Endothelial cell of umbilical vein (primary cell): ENCODE measurements at regions not wholly inside any gene's neighbourhood (a gene's known extent, or its start where the extent isn't known, plus 50 kb on each side); places are given as distances from the start of the nearest gene placed in this dataset.

Experiments
- BruUV-seq: library from RNA; stranded (reverse); fragments of 400-500 nt; replicated peaks from 2 replicates; lab custom pipeline; 2021; lab: Mats Ljungman, UMichigan
- CTCF ChIA-PET: fragments of 300-600, 350-600 bp; sonication (Branson Sonifier 250); formaldehyde crosslinking; loops from one replicate; lab custom pipeline; 2021; ENCODE audit warnings: antibody characterized with exemption, inconsistent platforms; lab: Charles Lee
- POLR2A ChIA-PET: fragments of 300-600, 350-600 bp; sonication (Branson Sonifier 250); formaldehyde crosslinking; loops from one replicate; lab custom pipeline; 2021; ENCODE audit warnings: antibody characterized with exemption, inconsistent platforms; lab: Charles Lee
- DNase-seq: peaks from one replicate; pipeline ENCODE4 v3.0.0-alpha.2; 2011; ENCODE audit warnings: low read depth, low spot score
- FAIRE-seq: peaks from 2 replicates; lab custom pipeline; 2011; peaks lifted over from hg19 to GRCh38; lab: Jason Lieb, UNC
- H2AFZ ChIP-seq: 2 replicates; pipeline ENCODE4 v1.6.0; 2012; ENCODE audit warnings: low read depth, low read length, control low read depth, inconsistent platforms
- H3K27ac ChIP-seq: 2 replicates; pipeline ENCODE4 v1.5.1; 2011; ENCODE audit warnings: low read depth, mild to moderate bottlenecking, control low read depth, low read length, moderate library complexity; ENCODE audit not compliant: insufficient read depth
- H3K27me3 ChIP-seq, 2 experiments: 2 replicates each; pipeline versions ENCODE4 v1.6.0 to v1.6.1; 2011; ENCODE audit warnings: low read length in 2 of 2, mixed read lengths in 1 of 2; ENCODE audit not compliant: control insufficient read depth in 2 of 2, insufficient read depth in 2 of 2
- H3K36me3 ChIP-seq, 2 experiments: 2 replicates in 1 of 2; 3 replicates in 1 of 2; pipeline ENCODE4 v1.5.1; 2011; ENCODE audit warnings: low read length in 2 of 2, mild to moderate bottlenecking in 1 of 2, moderate library complexity in 1 of 2; ENCODE audit not compliant: control insufficient read depth in 2 of 2, insufficient read depth in 2 of 2; ENCODE audit errors: extremely low read depth in 1 of 2
- H3K4me1 ChIP-seq: 3 replicates; pipeline ENCODE4 v1.5.1; 2011; ENCODE audit warnings: mild to moderate bottlenecking, low read length; ENCODE audit not compliant: control insufficient read depth, insufficient read depth; ENCODE audit errors: extremely low read depth
- H3K4me2 ChIP-seq: 2 replicates; pipeline ENCODE4 v1.6.1; 2011; ENCODE audit warnings: low read length, control low read depth, mixed read lengths; ENCODE audit not compliant: insufficient read depth
- H3K4me3 ChIP-seq, 3 experiments: fragments of 200-600 bp in 1 of 3; sonication (generic), shearing (Covaris generic) in 1 of 3; replicated peaks in 1 of 3; 2 replicates each; pipeline ENCODE4 v1.5.1; 2011 to 2016; ENCODE audit warnings: control low read depth in 3 of 3, low read length in 3 of 3, mild to moderate bottlenecking in 2 of 3, inconsistent platforms in 1 of 3, low read depth in 1 of 3, moderate library complexity in 1 of 3; ENCODE audit not compliant: insufficient read depth in 1 of 3
- H3K79me2 ChIP-seq: 2 replicates; pipeline ENCODE4 v1.6.0; 2012; ENCODE audit warnings: low read length, inconsistent platforms; ENCODE audit not compliant: control insufficient read depth, insufficient read depth
- H3K9ac ChIP-seq: replicated peaks from 2 replicates; pipeline ENCODE3; 2011; ENCODE audit warnings: low read length, control low read depth; ENCODE audit not compliant: insufficient read depth; ENCODE audit errors: extremely low read depth
- H3K9me1 ChIP-seq: replicated peaks from 3 replicates; pipeline ENCODE4 v1.6.0; 2011; ENCODE audit warnings: mild to moderate bottlenecking, low read length; ENCODE audit not compliant: control insufficient read depth, insufficient read depth; ENCODE audit errors: extremely low read depth
- H3K9me3 ChIP-seq: replicated peaks from 2 replicates; pipeline ENCODE4 v1.5.1; 2012; ENCODE audit warnings: low read length, inconsistent platforms; ENCODE audit not compliant: control insufficient read depth, insufficient read depth
- H4K20me1 ChIP-seq: replicated peaks from 2 replicates; pipeline ENCODE3; 2011; ENCODE audit warnings: mild to moderate bottlenecking, low read length; ENCODE audit not compliant: control insufficient read depth, insufficient read depth; ENCODE audit errors: extremely low read depth
- CTCF ChIP-seq, 2 donors: IDR thresholded peaks; 1 replicate in 1 of 2; 2 replicates in 1 of 2; pipeline ENCODE4 v1.5.1; 2011; ENCODE audit warnings: low read length in 2 of 2, mild to moderate bottlenecking in 2 of 2, moderate library complexity in 2 of 2, control low read depth in 1 of 2, inconsistent platforms in 1 of 2, low read depth in 1 of 2; ENCODE audit not compliant: insufficient read depth in 1 of 2; ENCODE audit errors: extremely low read depth in 1 of 2
- EZH2 ChIP-seq: IDR thresholded peaks from 2 replicates; pipeline ENCODE4 v1.6.1; 2012; ENCODE audit warnings: borderline replicate concordance, low read depth, mild to moderate bottlenecking, moderate library complexity, low read length, inconsistent platforms; ENCODE audit not compliant: severe bottlenecking
- GATA2 ChIP-seq: IDR thresholded peaks from 2 replicates; pipeline ENCODE4 v1.7.0; 2011; ENCODE audit warnings: low read depth, mild to moderate bottlenecking, moderate library complexity, mixed read lengths, low read length; ENCODE audit not compliant: insufficient read length, insufficient read depth
- JUN ChIP-seq: IDR thresholded peaks from 2 replicates; pipeline ENCODE4 v1.6.1; 2011; ENCODE audit warnings: borderline replicate concordance, low read depth; ENCODE audit not compliant: insufficient read length, insufficient read depth
- MAX ChIP-seq: IDR thresholded peaks from 2 replicates; pipeline ENCODE4 v1.6.1; 2011; ENCODE audit not compliant: insufficient read depth, insufficient read length
- MYC ChIP-seq: IDR thresholded peaks from one replicate; pipeline ENCODE4 v1.6.1; 2011; ENCODE audit warnings: mild to moderate bottlenecking, low read depth, low read length
- POLR2A ChIP-seq: IDR thresholded peaks from 2 replicates; pipeline ENCODE4 v1.6.1; 2012; ENCODE audit warnings: low read depth, mild to moderate bottlenecking, control low read depth, low read length
- POLR2AphosphoS5 ChIP-seq: IDR thresholded peaks from 2 replicates; pipeline ENCODE4 v1.6.1; 2012; ENCODE audit warnings: low read depth, mild to moderate bottlenecking, control low read depth, low read length, moderate library complexity; ENCODE audit not compliant: insufficient read depth
- dilution Hi-C: fragments of 300-500 bp; cut with MboI; formaldehyde crosslinking; loops from one replicate; pipeline ENCODE4 v1.15.0; 2019; ENCODE audit warnings: low sequenced_read_pairs; ENCODE audit not compliant: extremely low pct_ligation_motif_present
- intact Hi-C: fragments of 100-400 bp; cut with micrococcal nuclease; formaldehyde crosslinking; loops from one replicate; pipeline ENCODE4 v1.10.0; 2022

- Histone ChIP-seq H3K79me2 (no peaks in the 10 kb centered on the region), H4K20me1 (no peaks in the 10 kb centered on the region), H3K27ac (no peak overlapping the region), H3K4me3 (no peak overlapping the region), H2AFZ (no peak overlapping the region), H3K9me3 (no peaks in the 10 kb centered on the region), H3K27me3 (no peaks in the 10 kb centered on the region), H3K9ac (no peak overlapping the region), H3K4me2 (no peak overlapping the region), H3K36me3 (no peaks in the 10 kb centered on the region), H3K4me1 (no peaks in the 10 kb centered on the region), H3K9me1 (no peaks in the 10 kb centered on the region)
- no peak for TF ChIP-seq POLR2A
- TF ChIP-seq POLR2AphosphoS5 = no peak
- TF ChIP-seq GATA2 = no peak
- TF ChIP-seq MYC = no peak
- no peak for TF ChIP-seq JUN
- no peak for TF ChIP-seq MAX
- TF ChIP-seq EZH2 = no peak
- TF ChIP-seq CTCF (IDR thresholded peaks at IDR 0.05; ENCODE audit: extremely low read depth in 1 of 2, insufficient read depth in 1 of 2, low read depth in 1 of 2, low read length in 2 of 2) = no peak
- DNase-seq (no peak), FAIRE-seq (no peak)
- BruUV-seq = no TSS peak
- POLR2A ChIA-PET = no interaction called here
- intact Hi-C loops (no loop called here), dilution Hi-C loops (no loop called here)
- CTCF ChIA-PET = no interaction called here
These were observed 128.4 kb upstream of the CAMK1G start for GRCh38 chr1:209455145-209455544.
